Stimulated activated naive B cell treated with anti-CD40 and anti-IgM and Interleukin-4, amounts not matched to agents 10 μg/mL and 1 μg/mL and 100 μg/mL, for 72 hours (primary cell): ENCODE measurements at regions not wholly inside any gene's neighbourhood (a gene's known extent, or its start where the extent isn't known, plus 50 kb on each side); places are given as distances from the start of the nearest gene placed in this dataset.

Experiments
- ATAC-seq, 2 donors: fragments of 150-1000 bp; cut with Tn5 transposase; replicated peaks; 2 replicates each; pipeline ENCODE4 v1.10.0; 2021; ENCODE audit warnings: moderate library complexity in 1 of 2
- DNase-seq: peaks from one replicate; pipeline ENCODE4 v3.0.0; 2021
- H3K27ac Mint-ChIP-seq: one replicate; pipeline ENCODE4 v1.8.0; 2022; ENCODE audit warnings: mild to moderate bottlenecking, mixed read lengths
- H3K27me3 Mint-ChIP-seq, 2 donors: one replicate each; pipeline ENCODE4 v1.8.0; 2022; ENCODE audit warnings: mixed read lengths in 2 of 2
- H3K36me3 Mint-ChIP-seq, 2 donors: one replicate each; pipeline ENCODE4 v1.8.0; 2022; ENCODE audit warnings: mixed read lengths in 2 of 2, mild to moderate bottlenecking in 1 of 2
- H3K4me1 Mint-ChIP-seq, 2 donors: one replicate each; pipeline ENCODE4 v1.8.0; 2022; ENCODE audit warnings: mixed read lengths in 2 of 2, mild to moderate bottlenecking in 1 of 2
- H3K4me3 Mint-ChIP-seq, 2 donors: one replicate each; pipeline ENCODE4 v1.8.0; 2022; ENCODE audit warnings: mild to moderate bottlenecking in 2 of 2, mixed read lengths in 2 of 2, moderate library complexity in 1 of 2
- H3K9me3 Mint-ChIP-seq, 2 donors: one replicate each; pipeline ENCODE4 v1.8.0; 2022; ENCODE audit warnings: mixed read lengths in 2 of 2, mild to moderate bottlenecking in 1 of 2

- no peak overlapping the region for H3K27ac Mint-ChIP-seq
- no peak for ATAC-seq
- peaks cover 0 to 5% of the 10 kb centered on the region in 2 donors for H3K27me3 Mint-ChIP-seq
- no peak for DNase-seq
- H3K4me3 Mint-ChIP-seq, result no peak overlapping the region
- peaks cover 5 to 8% of the 10 kb centered on the region in 2 donors for H3K9me3 Mint-ChIP-seq
- no peaks in the 10 kb centered on the region for H3K4me1 Mint-ChIP-seq
- peaks cover 0 to 2% of the 10 kb centered on the region in 2 donors for H3K36me3 Mint-ChIP-seq
Observed at GRCh38 chr18:76233406-76233805, 261.6 kb downstream of the ZNF516 start.

DNA sequence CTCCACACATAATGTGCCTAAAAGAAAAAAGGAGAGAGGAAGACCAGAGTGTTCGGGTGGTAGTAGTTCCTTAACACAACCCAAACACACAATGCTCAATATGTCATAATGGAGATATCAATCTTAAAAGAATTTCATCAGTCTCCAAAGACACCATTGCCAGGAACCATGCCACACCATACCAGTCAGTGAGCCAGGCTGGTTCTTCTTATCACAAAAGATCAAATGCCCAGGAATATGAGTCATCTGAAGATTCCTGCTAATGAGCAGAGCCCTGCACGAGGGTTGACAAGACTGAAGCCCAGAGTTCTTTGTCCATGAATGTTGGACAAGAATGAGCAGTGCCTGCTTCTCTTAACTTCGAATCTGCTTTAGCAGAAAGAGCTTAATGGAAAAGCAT is 262.3 kb downstream of the ZNF516 start:
- ATAC-seq, result no peak
- Mint-ChIP-seq H3K27ac (no peak overlapping the region), H3K36me3 (peaks cover 0 to under 1% of the 10 kb centered on the region in 2 donors), H3K27me3 (peaks cover 0 to 5% of the 10 kb centered on the region in 2 donors), H3K9me3 (peaks cover 2 to 3% of the 10 kb centered on the region in 2 donors), H3K4me1 (no peaks in the 10 kb centered on the region), H3K4me3 (no peak overlapping the region)
- no peak for DNase-seq

GRCh38 chr18:76232010-76232409 is 263.0 kb downstream of the ZNF516 start:
- Mint-ChIP-seq H3K9me3 (no peaks in the 10 kb centered on the region), H3K36me3 (no peaks in the 10 kb centered on the region), H3K27ac (no peak overlapping the region), H3K4me1 (no peaks in the 10 kb centered on the region), H3K27me3 (peaks cover 0 to 5% of the 10 kb centered on the region in 2 donors), H3K4me3 (no peak overlapping the region)
- DNase-seq (no peak), ATAC-seq (no peak)

DNA sequence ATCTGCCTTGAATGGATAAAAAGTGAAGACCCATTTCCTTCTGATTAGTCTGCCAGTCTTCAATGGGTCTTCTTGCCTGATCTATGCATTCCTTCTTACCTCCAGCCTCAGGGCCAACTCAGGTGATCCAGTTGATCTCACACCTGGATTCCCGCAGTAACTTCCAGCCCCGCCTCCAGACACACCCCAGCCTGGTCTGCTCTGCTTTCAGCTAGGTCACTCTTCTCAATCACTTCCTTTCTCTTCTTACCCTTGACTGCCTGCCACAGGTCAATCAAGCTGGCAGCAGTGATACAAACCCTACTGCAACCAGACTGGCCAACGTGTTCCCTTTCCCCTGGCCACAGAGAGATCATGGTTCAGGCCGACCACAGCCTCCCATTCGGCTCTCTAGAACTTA is 263.6 kb downstream of the ZNF516 start:
- DNase-seq (no peak), ATAC-seq (no peak)
- Mint-ChIP-seq H3K36me3 (no peaks in the 10 kb centered on the region), H3K27ac (no peak overlapping the region), H3K4me3 (no peak overlapping the region), H3K4me1 (no peaks in the 10 kb centered on the region), H3K9me3 (no peaks in the 10 kb centered on the region), H3K27me3 (peaks cover 0 to 5% of the 10 kb centered on the region in 2 donors)

DNA sequence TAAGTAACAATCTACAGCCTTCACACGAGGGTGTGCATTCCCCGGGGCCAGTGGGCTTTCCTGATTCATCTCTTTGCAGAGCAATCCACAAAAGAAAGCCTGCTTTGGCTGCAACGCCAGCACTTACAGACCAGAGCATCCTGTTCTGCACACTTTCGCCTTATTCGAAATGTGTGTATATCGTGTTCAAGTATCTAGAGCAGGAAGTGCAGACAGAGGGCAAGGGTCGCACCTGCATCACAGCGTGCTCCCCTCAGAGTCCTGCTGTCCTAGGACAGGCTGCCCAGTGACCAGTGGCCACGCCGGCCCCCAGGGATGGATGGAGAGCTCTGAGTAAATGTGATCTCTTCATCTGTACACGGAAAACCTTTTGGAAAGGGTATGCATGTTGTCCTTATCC is 264.3 kb downstream of the ZNF516 start:
- Mint-ChIP-seq H3K4me1 (no peaks in the 10 kb centered on the region), H3K9me3 (no peaks in the 10 kb centered on the region)
- no peak for ATAC-seq

GRCh38 chr18:76228716-76229115 is 266.3 kb downstream of the ZNF516 start:
- Mint-ChIP-seq H3K9me3 (no peaks in the 10 kb centered on the region), H3K4me1 (no peaks in the 10 kb centered on the region), H3K27ac (no peak overlapping the region), H3K27me3 (no peaks in the 10 kb centered on the region), H3K36me3 (no peaks in the 10 kb centered on the region), H3K4me3 (no peak overlapping the region)
- no peak for DNase-seq
- ATAC-seq, result no peak

More for the DNA sequence above, 264.3 kb downstream of the ZNF516 start:
- Mint-ChIP-seq H3K27me3 (peaks cover 0 to 5% of the 10 kb centered on the region in 2 donors), H3K4me3 (no peak overlapping the region), H3K36me3 (no peaks in the 10 kb centered on the region), H3K27ac (no peak overlapping the region)
- no peak for DNase-seq

DNA sequence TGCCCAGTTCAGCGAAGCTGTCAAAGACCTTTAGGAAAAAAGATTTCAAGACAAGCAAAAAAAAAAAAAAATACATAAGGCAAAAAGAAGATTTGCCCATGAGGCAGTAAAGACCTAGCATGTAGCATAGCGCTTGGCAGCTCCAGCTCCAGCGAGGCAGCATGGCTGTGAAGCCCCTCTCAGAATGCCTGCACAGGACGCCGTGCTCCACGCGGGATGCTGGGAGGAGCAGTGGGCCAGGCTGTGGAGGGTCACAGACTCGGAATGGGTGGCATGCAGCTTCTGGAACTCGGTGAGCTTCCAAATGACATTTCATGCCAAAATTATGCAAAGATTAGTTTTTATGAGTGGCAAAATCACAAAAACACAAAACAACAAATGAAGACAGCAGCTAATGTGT is 267.3 kb downstream of the ZNF516 start:
- no peaks in the 10 kb centered on the region for H3K27me3 Mint-ChIP-seq
- no peak overlapping the region for H3K27ac Mint-ChIP-seq
- no peaks in the 10 kb centered on the region for H3K9me3 Mint-ChIP-seq
- no peaks in the 10 kb centered on the region for H3K4me1 Mint-ChIP-seq
- no peak overlapping the region for H3K4me3 Mint-ChIP-seq
- DNase-seq (no peak), ATAC-seq (no peak)
- H3K36me3 Mint-ChIP-seq, result no peaks in the 10 kb centered on the region

DNA sequence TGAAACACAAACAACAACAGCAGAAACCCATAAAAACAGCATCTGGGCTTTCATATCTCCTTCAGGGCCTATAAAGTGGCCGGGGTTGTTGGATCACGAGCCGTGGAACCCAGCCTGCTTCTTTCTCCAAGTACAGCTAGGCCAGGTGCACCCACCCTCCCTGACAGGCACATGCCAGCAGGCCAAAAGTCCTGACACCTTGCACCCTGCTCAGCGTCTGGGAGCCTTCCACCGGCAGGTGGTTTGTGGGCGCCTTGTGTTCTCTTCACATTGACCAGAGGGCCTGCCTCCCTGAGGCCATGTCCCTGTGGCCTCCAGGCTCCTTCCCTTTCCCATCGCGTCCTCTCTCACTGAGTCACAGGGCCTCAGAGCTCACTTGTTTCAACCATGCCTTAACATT is 271.6 kb downstream of the ZNF516 start:
- H3K27ac Mint-ChIP-seq, result no peak overlapping the region
- H3K4me1 Mint-ChIP-seq, result no peaks in the 10 kb centered on the region
- DNase-seq (no peak), ATAC-seq (no peak)
- no peaks in the 10 kb centered on the region for H3K9me3 Mint-ChIP-seq
- H3K4me3 Mint-ChIP-seq, result no peak overlapping the region
- H3K36me3 Mint-ChIP-seq, result no peaks in the 10 kb centered on the region
- peaks cover 0 to 4% of the 10 kb centered on the region in 2 donors for H3K27me3 Mint-ChIP-seq

DNA sequence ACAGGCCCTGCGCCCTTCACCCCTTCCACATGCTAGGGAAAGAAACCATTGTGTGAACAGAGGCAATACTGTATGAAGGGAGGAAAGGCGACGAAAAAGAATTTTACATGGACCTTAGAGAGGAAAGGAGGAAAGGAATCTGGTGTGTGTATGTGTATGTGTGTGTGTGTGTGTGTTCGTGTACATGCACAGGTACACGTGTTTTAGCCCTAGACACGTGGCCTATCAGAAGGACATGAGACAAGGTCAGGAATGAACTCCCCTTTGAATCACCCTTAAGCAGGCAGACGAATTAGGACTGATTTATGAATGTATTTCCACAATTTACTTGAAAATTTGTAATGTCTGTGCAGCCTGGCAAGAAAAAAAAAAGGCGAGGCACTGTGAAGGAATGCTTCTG is 276.0 kb downstream of the ZNF516 start:
- Mint-ChIP-seq H3K36me3 (no peaks in the 10 kb centered on the region), H3K27ac (no peak overlapping the region), H3K4me1 (no peaks in the 10 kb centered on the region), H3K4me3 (no peak overlapping the region), H3K27me3 (peaks cover 0 to 7% of the 10 kb centered on the region in 2 donors), H3K9me3 (no peaks in the 10 kb centered on the region)
- DNase-seq (no peak), ATAC-seq (no peak)

- Mint-ChIP-seq H3K27ac (no peak overlapping the region), H3K4me1 (no peaks in the 10 kb centered on the region)
Observed at GRCh38 chr18:76216096-76216495, 278.9 kb downstream of the ZNF516 start.

GRCh38 chr18:76213991-76214390 is 281.1 kb downstream of the ZNF516 start:
- H3K4me3 Mint-ChIP-seq, result no peak overlapping the region
- peaks cover 4 to 10% of the 10 kb centered on the region in 2 donors for H3K27me3 Mint-ChIP-seq
- H3K9me3 Mint-ChIP-seq, result peaks cover 2 to 3% of the 10 kb centered on the region in 2 donors
- no peaks in the 10 kb centered on the region for H3K36me3 Mint-ChIP-seq
- DNase-seq (no peak), ATAC-seq (no peak)
- no peak overlapping the region for H3K27ac Mint-ChIP-seq
- peaks cover 0 to 2% of the 10 kb centered on the region in 2 donors for H3K4me1 Mint-ChIP-seq

More at GRCh38 chr18:76216096-76216495, 278.9 kb downstream of the ZNF516 start:
- peaks cover 0 to 7% of the 10 kb centered on the region in 2 donors for H3K27me3 Mint-ChIP-seq
- no peak overlapping the region for H3K4me3 Mint-ChIP-seq
- no peak for DNase-seq
- ATAC-seq, result no peak
- H3K36me3 Mint-ChIP-seq, result no peaks in the 10 kb centered on the region
- no peaks in the 10 kb centered on the region for H3K9me3 Mint-ChIP-seq

DNA sequence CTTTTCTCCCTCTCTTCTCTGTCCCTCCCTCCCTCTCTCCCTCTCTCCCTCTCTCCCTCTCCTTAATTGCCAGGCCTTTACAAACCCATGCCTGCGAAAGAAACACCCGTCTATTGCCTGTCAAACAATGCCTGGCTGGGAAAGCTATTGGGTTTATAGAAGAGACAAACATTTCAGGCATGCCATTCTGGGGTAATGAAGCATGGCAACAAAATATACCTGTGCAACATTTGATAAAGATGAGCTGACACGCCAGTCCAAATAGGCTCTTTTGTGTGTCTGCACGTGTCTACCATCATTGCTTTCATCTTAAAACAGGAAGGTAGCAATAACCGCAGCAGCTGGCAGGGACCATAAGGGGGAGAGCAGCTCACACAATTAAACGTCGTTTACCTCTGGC is 282.1 kb downstream of the ZNF516 start:
- no peak for ATAC-seq
- Mint-ChIP-seq H3K27ac (no peak overlapping the region), H3K9me3 (peaks cover 2 to 3% of the 10 kb centered on the region in 2 donors), H3K36me3 (no peaks in the 10 kb centered on the region), H3K4me3 (no peak overlapping the region), H3K27me3 (peaks cover 7% of the 10 kb centered on the region in 2 donors), H3K4me1 (peaks cover 0 to 2% of the 10 kb centered on the region in 2 donors)
- no peak for DNase-seq

DNA sequence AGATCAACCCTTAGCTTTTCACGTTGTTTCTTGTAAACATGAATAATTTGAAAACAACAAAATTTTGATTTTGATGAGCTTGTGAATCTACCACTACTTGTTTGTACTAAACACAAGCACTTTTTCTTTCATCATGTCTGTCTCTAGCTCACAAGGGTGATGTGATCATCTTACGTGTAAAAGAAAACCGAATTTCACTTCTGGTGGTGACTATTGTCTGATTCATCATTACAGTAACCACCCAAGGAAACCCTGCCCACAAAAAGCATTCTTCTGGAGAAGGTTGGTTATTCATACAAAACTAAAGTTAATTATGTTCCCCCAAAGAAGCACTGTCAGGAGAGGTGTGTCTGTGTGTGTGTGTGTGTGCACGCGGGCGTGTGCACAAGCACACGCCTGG is 285.4 kb downstream of the ZNF516 start:
- no peak for ATAC-seq
- Mint-ChIP-seq H3K27ac (no peak overlapping the region), H3K4me1 (peaks cover 0 to 2% of the 10 kb centered on the region in 2 donors), H3K36me3 (no peaks in the 10 kb centered on the region), H3K4me3 (no peak overlapping the region), H3K9me3 (peaks cover 2 to 3% of the 10 kb centered on the region in 2 donors), H3K27me3 (peaks cover 4 to 7% of the 10 kb centered on the region in 2 donors)
- DNase-seq, result no peak

DNA sequence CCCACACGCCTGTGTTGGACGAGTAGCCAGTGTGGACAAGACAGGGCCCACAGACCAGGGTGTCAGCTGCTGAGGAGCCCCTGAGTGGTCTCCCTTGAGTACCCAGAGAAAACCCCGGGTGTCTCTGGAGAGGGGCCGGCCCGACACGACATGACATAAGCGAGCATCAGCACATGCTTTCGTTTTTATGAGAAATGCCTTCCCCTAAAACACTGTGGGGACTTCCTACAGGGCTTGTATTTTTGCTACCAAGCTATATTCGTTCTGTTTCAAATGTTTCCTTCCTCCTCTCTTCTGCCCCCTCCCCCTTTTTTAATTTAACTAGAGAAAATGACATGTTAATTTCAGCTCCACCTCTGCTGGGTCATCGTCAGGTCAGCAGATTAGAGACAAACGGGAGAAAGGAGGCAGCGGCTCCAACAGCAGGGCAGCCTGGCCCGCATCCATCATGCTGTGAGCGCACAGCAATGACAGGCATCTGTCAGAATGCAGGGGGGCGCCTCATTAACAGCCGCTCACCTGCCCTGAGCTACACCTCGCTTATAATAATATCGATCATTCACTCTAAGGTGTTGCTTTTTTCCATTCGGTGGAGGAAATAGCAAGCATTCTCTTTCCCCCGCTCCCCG is 286.2 kb downstream of the ZNF516 start:
- peak; percentile 16 to 39 for ATAC-seq
- peak overlapping the region in 1 of 2 donors; percentile 33 for H3K4me3 Mint-ChIP-seq

GRCh38 chr18:76205906-76206305 is 289.1 kb downstream of the ZNF516 start:
- DNase-seq (no peak), ATAC-seq (no peak)
- Mint-ChIP-seq H3K27me3 (peaks cover 4 to 7% of the 10 kb centered on the region in 2 donors), H3K4me1 (peaks cover 0 to 2% of the 10 kb centered on the region in 2 donors), H3K27ac (no peak overlapping the region), H3K36me3 (no peaks in the 10 kb centered on the region), H3K4me3 (no peak overlapping the region), H3K9me3 (peaks cover 2 to 3% of the 10 kb centered on the region in 2 donors)

More for the DNA sequence above, 286.2 kb downstream of the ZNF516 start:
- peaks cover 0 to 2% of the 10 kb centered on the region in 2 donors for H3K4me1 Mint-ChIP-seq
- no peaks in the 10 kb centered on the region for H3K36me3 Mint-ChIP-seq
- peaks cover 4 to 7% of the 10 kb centered on the region in 2 donors for H3K27me3 Mint-ChIP-seq
- no peak overlapping the region for H3K27ac Mint-ChIP-seq
- no peak for DNase-seq
- peaks cover 2 to 3% of the 10 kb centered on the region in 2 donors for H3K9me3 Mint-ChIP-seq
